ENCODE measurements at regions not wholly inside any gene's neighbourhood (a gene's known extent, or its start where the extent isn't known, plus 50 kb on each side); places are given as distances from the start of the nearest gene placed in this dataset.

DNA sequence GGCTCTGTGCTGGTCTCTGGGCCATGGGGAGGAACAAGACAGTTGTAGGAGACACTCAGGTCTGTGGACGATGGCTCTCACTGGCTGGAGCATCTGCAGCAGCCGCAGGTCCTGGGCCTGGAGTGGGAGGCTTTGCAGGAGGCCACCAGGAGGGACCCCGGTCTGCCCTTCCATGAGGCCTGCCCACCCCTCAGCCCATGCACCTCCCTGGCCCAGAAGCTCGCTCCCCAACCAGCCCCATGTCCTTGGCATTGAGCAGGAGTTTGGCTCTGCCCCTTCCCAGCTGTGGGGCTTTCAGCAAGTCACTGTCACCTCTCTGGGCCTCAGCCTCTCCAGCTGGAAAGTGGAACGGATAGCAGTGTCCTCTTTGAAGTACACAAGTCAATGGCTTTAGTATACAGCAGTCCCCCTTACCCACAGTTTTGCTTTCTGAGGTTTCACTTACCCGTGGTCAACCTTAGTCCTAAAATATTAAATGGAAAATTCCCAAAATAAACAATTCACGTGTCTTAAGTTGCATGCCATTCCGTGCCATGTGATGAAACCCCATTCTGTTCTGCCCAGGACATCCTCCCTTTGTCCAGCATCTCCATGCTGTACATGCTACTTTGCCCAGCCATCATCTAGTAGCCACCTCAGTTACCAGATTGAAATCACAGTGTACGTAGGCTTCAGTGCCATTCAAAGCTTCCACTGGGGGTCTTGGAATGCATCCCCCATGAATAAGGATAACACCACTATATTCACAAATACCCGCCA is 104.0 kb downstream of the CPZ start:
- no peak for TF ChIP-seq CTCF (IDR thresholded peaks at IDR 0.05)
- TF ChIP-seq POLR2A (IDR thresholded peaks at IDR 0.05) = no peak

Measured in right lobe of liver (tissue), 4 donors.